DOHH2 (cell line): ENCODE measurements at regions not wholly inside any gene's neighbourhood (a gene's known extent, or its start where the extent isn't known, plus 50 kb on each side); places are given as distances from the start of the nearest gene placed in this dataset.

ENCODE experiments used
- H3F3A ChIP-seq: fragments of 200-600 bp; sonication (generic), shearing (Covaris generic); 2 replicates; pipeline ENCODE4 v1.6.0; 2016; ENCODE audit warnings: antibody characterized with exemption, mild to moderate bottlenecking; ENCODE audit not compliant: control insufficient read depth, insufficient read depth
- H3K27ac ChIP-seq: fragments of 200-600 bp; sonication (generic); 2 replicates; pipeline ENCODE4 v1.5.1; 2014; ENCODE audit warnings: low read depth, mild to moderate bottlenecking, low read length, moderate library complexity
- H3K27me3 ChIP-seq: fragments of 200-600 bp; sonication (generic); 2 replicates; pipeline ENCODE4 v1.6.1; 2014; ENCODE audit warnings: mild to moderate bottlenecking, low read length, mixed read lengths; ENCODE audit not compliant: control insufficient read depth
- H3K36me3 ChIP-seq: fragments of 200-600 bp; sonication (generic); 2 replicates; pipeline ENCODE4 v1.6.1; 2014; ENCODE audit warnings: mild to moderate bottlenecking, low read length, moderate library complexity, mixed read lengths; ENCODE audit not compliant: control insufficient read depth
- H3K4me1 ChIP-seq: fragments of 200-600 bp; sonication (generic); 2 replicates; pipeline ENCODE4 v1.6.1; 2014; ENCODE audit warnings: mild to moderate bottlenecking, low read length, mixed read lengths; ENCODE audit not compliant: control insufficient read depth
- H3K4me2 ChIP-seq: fragments of 200-600 bp; sonication (generic); 2 replicates; pipeline ENCODE4 v1.6.0; 2014; ENCODE audit warnings: mild to moderate bottlenecking, low read length, moderate library complexity
- H3K4me3 ChIP-seq: fragments of 200-600 bp; sonication (generic); 2 replicates; pipeline ENCODE4 v1.5.1; 2014; ENCODE audit warnings: mild to moderate bottlenecking, low read length, mixed read lengths
- H3K79me2 ChIP-seq: fragments of 200-600 bp; sonication (generic); 2 replicates; pipeline ENCODE4 v1.6.1; 2014; ENCODE audit warnings: mild to moderate bottlenecking, low read length, mixed read lengths; ENCODE audit not compliant: control insufficient read depth
- H3K9me2 ChIP-seq: fragments of 200-600 bp; sonication (generic); replicated peaks from 2 replicates; pipeline ENCODE4 v1.6.1; 2014; ENCODE audit warnings: mild to moderate bottlenecking, low read length, mixed read lengths; ENCODE audit not compliant: control insufficient read depth
- H3K9me3 ChIP-seq: fragments of 200-600 bp; sonication (generic); 2 replicates; pipeline ENCODE4 v1.6.1; 2014; ENCODE audit warnings: antibody characterized with exemption, low read length, mixed read lengths; ENCODE audit not compliant: control insufficient read depth, insufficient read depth
- H4K20me1 ChIP-seq: fragments of 200-600 bp; sonication (generic); 2 replicates; pipeline ENCODE4 v1.6.0; 2014; ENCODE audit warnings: low read depth, mild to moderate bottlenecking, antibody characterized with exemption, low read length, moderate library complexity; ENCODE audit not compliant: control insufficient read depth, insufficient read depth
- CTCF ChIP-seq: fragments of 200-600 bp; sonication (generic); IDR thresholded peaks from one replicate; pipeline ENCODE4 v1.5.1; 2014; ENCODE audit warnings: antibody characterized with exemption, mild to moderate bottlenecking, low read depth, low read length; ENCODE audit not compliant: poor library complexity, severe bottlenecking
- EZH2phosphoT487 ChIP-seq: fragments of 200-600 bp; sonication (generic); IDR thresholded peaks from 2 replicates; pipeline ENCODE4 v1.6.1; 2017; ENCODE audit warnings: borderline replicate concordance, mild to moderate bottlenecking, antibody characterized with exemption, low read length, moderate library complexity, mixed read lengths

- Histone ChIP-seq H3K4me3 (no peak overlapping the region), H3F3A (no peaks in the 10 kb centered on the region), H3K36me3 (no peaks in the 10 kb centered on the region), H4K20me1 (no peaks in the 10 kb centered on the region), H3K9me2 (no peaks in the 10 kb centered on the region), H3K4me1 (no peaks in the 10 kb centered on the region), H3K79me2 (no peaks in the 10 kb centered on the region), H3K27me3 (no peaks in the 10 kb centered on the region), H3K9me3 (no peaks in the 10 kb centered on the region), H3K4me2 (no peak overlapping the region), H3K27ac (no peak overlapping the region)
- TF ChIP-seq CTCF: no peak
- TF ChIP-seq EZH2phosphoT487: no peak
Measured at GRCh38 chr11:37406651-37407050, 808.6 kb upstream of the RAG2 start.

GRCh38 chr11:37404231-37404630 lies 806.2 kb upstream of the RAG2 start:
- Histone ChIP-seq H3K36me3 (no peaks in the 10 kb centered on the region), H3K4me1 (no peaks in the 10 kb centered on the region), H3K4me2 (no peak overlapping the region), H3K79me2 (no peaks in the 10 kb centered on the region), H3K9me2 (no peaks in the 10 kb centered on the region), H3K9me3 (no peaks in the 10 kb centered on the region), H3K27ac (no peak overlapping the region), H3K27me3 (no peaks in the 10 kb centered on the region), H3K4me3 (no peak overlapping the region), H3F3A (no peaks in the 10 kb centered on the region), H4K20me1 (no peaks in the 10 kb centered on the region)
- TF ChIP-seq EZH2phosphoT487: no peak
- TF ChIP-seq CTCF: no peak

- Histone ChIP-seq H3K36me3 (no peaks in the 10 kb centered on the region), H3K79me2 (no peaks in the 10 kb centered on the region), H3K27ac (no peak overlapping the region), H4K20me1 (no peaks in the 10 kb centered on the region), H3K4me2 (no peak overlapping the region), H3K4me3 (no peak overlapping the region), H3K9me2 (no peaks in the 10 kb centered on the region), H3K27me3 (no peaks in the 10 kb centered on the region), H3K4me1 (no peaks in the 10 kb centered on the region), H3F3A (no peaks in the 10 kb centered on the region), H3K9me3 (no peaks in the 10 kb centered on the region)
- no peak for TF ChIP-seq CTCF
- no peak for TF ChIP-seq EZH2phosphoT487
Measured at GRCh38 chr11:37402663-37403062, 804.6 kb upstream of the RAG2 start.
